NCI-H748 (cell line): ENCODE measurements at regions not wholly inside any gene's neighbourhood (a gene's known extent, or its start where the extent isn't known, plus 50 kb on each side); places are given as distances from the start of the nearest gene placed in this dataset.
A peak's percentile ranks its signal among the peaks of the same experiment; 100 is the strongest.

Experiments used
- DNase-seq: peaks from one replicate; lab custom pipeline; 2025; ENCODE audit not compliant: unreplicated experiment; lab: John Stamatoyannopoulos, UW

DNA sequence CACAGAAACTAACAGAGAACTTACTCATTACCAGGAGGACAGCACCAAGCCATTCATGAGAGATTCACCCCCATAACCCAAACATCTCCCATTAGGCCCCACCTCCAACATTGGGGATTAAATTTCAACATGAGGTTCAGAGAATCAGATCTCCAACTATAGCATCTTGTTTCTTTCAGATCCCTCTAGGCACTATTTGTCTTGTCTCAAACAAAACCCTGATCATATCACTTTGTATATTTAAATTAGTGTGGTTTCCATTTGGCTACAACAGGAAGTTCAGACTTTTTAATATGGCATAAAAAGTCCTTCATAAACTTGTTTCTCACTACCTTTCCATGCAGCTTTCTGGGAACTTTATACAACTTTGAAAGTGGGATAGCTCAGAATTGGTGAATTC is 699.0 kb upstream of the MIR17HG start:
- DNase-seq: no peak

DNA sequence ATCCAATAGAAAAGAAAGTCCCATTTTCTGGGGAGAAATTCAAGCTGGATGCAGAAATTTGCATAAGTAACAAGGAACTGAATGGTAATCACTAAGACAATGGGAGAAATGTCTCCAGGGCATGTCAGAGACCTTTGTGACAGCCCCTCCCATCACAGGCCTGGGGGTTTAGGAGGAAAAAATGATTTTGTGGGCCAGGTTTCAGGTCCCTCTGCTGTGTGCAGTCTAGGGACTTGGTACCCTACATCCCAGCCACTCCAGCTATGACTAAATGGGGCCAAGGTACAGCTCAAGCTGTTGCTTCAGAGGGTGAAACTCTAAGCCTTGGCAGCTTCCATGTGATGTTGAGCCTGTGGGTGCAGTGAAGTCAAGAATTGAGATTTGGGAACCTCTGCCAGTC is 695.5 kb upstream of the MIR17HG start:
- no peak for DNase-seq

DNA sequence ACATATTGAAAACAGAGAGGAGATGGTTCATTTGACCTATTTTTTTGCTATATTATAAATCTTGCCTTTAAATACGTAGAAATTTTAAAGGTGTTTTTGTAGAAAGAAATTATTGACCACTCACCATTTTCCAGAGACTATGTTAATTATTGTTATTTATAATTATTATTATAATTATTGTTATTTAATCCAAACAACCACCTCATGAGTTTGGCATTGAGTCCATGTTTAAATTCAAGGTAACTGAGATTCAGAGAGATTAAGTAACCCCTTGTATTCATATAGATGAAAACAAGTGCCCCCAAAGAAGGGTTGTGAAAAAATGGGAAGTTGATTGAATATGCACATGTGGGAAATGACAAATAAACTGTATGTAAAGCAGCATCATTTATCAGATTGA is 692.5 kb upstream of the MIR17HG start:
- no peak for DNase-seq

DNA sequence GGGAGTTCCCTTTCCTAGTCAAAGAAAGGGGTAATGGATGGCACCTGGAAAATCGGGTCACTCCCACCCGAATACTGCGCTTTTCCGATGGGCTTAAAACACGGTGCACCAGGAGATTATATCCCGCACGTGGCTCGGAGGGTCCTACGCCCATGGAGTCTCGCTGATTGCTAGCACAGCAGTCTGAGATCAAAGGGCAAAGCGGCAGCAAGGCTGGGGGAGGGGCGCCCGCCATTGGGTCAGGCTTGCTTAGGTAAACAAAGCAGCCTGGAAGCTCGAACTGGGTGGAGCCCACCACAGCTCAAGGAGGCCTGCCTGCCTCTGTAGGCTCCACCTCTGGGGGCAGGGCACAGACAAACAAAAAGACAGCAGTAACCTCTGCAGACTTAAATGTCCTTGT is 683.3 kb upstream of the MIR17HG start:
- peak; percentile 38 for DNase-seq

DNA sequence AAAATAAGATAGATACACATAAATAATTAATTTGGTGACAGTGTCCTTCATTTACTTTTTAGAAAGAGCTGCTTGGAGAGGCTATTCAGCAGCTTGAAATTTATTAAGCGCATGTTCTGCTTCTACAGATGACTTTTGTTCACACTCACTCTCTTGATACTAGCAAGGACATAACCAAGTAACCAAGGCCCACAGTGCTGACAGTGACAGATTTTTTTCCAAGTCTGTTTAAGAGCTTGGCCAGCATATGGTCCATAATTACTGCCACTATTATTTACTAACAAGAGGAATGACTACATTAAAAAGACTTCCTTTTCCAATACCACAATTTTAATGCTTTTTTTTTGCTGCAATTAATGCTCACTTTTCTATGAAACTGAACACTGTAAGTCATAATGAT is 673.7 kb upstream of the MIR17HG start:
- DNase-seq: no peak

DNA sequence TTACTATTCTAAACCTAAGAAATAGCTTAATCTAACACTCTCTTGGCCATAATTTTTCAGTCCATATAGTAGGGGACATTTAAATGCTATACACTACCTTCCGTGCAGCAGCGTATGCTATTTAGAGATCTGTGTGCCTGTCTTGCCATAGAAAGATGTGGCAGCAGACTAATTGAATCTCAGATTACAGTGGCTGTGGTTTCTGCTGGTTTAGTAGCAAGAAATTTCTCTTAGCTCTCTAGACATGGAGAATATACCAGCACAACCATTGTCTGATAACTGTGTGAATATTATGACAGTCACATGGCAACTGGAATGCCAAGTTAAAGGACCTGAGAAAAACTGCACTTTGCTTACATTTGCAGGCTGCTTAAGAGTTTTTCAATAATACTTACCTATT is 672.4 kb upstream of the MIR17HG start:
- peak; percentile 5 for DNase-seq

DNA sequence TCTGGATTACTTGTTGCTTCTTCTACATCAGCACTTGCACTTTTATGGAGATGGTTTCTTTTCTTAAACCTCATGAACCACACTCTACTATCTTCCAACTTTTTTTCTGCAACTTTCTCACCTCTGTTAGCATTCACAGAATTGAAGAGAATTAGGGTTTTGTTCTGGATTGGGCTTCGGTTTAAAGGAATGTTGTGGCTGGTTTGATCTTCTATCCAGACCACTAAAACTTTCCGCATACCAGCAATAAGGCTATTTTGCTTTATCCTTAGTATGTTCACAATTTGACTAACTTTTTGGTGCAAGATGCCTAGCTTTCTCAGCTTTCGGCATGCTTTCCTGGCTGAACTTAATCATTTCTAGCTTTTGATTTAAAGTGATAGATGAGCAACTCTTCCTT is 666.7 kb upstream of the MIR17HG start:
- no peak for DNase-seq

DNA sequence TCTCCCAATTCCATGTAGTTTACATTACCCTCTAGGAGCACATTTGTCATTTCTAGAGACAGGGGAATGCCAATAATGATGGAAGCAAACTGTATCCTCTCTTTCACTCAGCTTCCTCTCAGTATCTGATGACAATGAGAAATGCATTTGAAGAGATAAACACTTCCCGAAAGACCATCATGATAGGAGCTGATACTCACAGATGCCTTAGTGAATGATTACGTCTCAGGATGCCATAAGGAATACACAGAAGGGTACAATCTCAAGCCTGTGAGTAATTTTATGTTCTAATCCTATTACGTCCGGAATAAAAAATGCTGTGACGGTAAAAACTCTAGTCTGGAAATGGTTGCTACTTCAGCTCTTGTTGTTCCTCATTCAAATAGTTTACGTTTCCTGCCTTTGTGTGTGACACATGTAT is 663.8 kb upstream of the MIR17HG start:
- DNase-seq: no peak

DNA sequence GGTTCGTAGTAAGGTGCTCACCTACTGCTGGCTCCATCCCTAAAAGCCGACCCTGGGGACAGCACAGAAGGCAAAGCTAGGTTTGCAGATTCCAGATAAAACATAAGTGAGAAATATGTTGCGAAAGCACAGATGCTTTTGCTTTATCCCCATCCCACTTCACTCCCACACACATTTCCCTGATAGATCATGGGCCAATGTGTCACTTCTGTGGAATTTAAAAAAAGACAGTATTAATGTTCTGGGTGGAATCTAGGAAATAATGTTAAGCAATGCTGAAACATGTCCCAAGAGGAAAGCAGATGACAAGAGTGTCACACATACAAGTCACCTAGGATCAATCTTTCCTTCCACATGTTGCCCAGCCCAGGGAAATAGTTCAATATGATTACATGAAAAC is 661.0 kb upstream of the MIR17HG start:
- DNase-seq: no peak

DNA sequence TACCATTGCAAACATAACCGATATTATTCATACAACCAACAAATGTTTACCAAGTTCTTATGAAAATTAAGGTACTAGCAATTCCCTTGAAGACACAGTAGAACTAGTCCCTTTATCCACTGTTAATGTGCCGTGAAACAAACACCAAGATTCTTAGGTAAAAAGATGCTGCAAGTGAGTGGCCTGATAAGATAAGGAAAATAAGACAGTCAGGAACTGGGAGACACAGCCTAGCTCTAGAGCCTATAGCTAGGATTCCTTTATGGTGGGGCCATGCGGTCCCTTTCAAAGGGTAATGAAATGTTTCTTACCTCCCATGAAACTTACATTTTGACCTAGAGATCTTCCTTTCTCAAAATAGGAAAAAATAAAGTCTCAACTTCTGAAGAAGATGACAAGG is 658.4 kb upstream of the MIR17HG start:
- no peak for DNase-seq

DNA sequence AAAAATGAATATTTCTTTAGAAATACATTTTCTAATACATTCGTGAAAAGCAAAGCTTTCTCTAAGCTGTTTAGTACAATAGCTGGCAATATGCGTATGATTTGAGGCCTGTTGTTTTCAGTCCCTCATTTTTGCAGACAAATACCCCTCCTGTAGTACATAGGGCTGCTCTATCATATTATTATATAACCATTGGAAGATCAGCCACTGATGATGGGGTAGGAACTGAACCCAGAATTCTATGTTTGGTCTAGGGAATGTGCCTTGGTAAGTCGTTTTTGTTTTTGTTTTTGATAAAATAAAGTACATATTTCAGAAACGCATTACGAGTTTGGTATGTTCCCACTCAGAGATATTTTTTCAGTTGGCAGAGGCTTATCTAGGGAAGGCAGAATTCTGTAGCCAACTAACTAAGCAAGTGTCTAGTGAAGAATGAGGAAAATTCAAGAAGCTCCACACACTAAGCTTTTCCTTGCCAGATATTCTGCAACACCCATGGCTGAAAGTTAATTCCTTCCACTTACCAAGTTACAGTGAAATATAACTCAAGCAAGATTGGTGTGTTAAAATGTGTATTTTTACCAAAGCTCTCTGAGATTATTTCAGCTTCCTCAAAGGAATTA is 656.9 kb upstream of the MIR17HG start:
- no peak for DNase-seq

DNA sequence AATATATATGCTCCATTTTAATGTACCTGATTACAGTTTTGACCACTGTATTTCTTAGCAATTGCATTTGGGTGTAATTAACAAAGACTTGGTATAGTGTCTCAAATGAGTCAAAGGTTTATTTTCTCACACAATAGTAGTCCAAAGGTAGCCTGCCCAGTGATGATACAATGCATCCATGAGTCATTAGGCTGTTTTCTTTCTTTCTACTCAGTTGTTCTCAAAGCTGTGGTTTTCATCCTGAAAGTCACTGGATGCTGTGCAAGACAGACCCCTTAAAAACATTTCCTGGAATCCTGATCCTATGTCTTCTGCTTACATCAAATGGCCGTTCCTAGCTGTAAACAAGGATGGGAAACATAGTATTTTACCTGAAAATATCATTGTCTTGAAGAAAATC is 651.2 kb upstream of the MIR17HG start:
- no peak for DNase-seq

DNA sequence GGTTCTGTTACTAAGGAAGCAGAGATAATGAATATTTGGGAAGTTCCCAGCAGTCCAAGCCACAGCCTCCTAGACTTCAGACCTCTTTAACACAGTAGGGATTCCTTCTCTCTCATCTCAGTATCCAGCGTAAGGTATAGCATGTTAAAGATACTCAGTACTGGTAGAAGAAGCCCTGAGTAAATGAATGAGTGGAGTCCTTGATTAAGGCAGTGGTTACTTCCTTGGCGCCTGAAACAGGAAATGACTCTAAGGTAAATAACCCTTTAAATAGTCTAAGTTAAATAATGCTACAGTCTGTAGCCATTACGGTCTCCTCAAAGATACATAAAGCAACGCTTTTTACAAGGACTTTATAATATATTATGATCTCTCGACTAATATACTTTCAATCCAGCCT is 650.8 kb upstream of the MIR17HG start:
- DNase-seq: no peak

DNA sequence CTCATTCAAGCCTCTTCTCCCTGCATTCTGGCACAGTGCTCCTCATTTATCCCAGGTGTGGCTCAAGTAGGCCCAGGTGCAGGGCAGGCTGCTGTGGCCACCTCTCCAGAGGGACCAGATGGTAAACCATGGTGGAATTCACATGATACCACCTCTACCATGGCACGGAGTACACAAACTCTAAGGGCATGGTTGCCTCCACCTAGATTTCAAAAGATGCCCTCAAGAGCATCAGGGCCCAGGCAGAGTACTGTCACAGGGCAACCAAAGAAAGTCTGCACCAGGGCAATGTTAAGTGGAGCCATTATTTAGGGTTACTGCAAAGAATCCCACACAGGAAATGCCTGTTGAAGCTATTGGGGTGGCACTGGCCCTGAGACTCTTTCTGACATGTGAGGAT is 647.1 kb upstream of the MIR17HG start:
- DNase-seq: no peak

DNA sequence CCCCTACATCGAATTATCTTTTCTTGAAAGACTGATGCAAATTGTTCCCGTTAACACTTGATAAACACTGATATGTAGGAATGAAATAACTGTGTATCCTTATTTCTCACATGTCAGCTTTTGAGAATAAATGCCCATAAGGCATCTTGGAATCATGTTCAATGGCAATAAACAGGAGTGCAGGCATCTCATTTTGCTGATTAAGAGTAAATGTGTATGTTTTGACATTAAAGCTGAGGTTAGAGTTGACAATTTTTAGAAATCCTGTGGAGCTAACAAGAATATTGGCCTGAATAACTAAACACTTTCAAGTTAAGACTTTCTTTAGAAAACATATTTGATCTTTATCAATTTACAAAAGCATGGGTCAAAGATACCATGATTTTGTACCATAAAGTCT is 646.2 kb upstream of the MIR17HG start:
- no peak for DNase-seq

DNA sequence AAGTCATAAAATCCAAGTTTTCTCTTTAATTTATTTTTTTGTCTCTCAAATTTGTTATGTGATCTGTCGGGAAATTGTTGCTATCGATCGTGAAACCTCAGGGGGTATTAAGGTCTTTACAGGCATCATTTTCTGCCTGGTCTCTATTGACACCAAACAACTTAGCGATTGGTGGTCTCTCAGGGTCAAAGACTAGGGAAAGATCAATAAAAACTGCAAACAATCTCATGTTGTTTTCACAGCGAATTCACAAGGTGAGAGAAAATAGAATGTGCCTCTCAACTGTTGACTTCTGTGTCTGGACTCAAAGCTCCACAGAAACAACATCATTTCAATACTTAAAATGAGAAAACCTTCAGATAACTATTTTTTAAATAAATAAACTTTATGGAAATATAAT is 645.4 kb upstream of the MIR17HG start:
- peak; percentile 4 for DNase-seq

DNA sequence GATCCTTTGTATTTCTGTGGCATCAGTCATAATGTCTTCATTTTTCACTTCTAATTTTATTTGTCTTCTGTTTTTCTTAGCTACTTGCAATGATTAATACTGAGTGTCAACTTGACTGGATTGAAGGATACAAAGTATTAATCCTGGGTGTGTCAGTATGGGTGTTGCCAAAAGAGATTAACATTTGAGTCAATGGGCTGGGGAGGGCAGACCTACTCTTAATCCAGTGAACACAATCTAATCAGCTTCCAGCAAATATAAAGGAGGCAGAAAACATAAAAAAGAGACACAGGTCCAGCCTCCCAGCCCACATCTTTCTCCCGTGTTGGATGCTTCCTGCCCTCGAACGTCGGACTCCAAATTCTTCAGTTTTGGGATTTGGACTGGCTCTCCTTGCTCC is 640.9 kb upstream of the MIR17HG start:
- no peak for DNase-seq

DNA sequence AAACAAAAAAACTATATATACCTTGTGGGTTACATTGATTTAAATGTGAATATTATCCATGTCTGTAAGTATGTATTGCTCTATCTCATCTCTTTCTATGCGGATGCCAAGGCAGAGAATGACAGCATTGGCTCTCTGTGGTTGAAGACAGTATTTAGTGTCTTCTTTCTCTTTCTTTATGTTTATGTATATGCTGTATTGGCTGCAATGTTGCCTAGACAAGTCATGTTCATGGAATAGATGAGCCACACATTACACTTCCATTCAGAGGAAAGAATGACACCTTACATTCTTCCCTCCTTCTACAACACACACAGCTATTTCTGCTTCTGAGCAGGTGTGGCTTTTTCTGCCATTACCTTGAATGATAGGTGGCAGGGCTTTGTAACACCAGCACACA is 639.4 kb upstream of the MIR17HG start:
- no peak for DNase-seq

DNA sequence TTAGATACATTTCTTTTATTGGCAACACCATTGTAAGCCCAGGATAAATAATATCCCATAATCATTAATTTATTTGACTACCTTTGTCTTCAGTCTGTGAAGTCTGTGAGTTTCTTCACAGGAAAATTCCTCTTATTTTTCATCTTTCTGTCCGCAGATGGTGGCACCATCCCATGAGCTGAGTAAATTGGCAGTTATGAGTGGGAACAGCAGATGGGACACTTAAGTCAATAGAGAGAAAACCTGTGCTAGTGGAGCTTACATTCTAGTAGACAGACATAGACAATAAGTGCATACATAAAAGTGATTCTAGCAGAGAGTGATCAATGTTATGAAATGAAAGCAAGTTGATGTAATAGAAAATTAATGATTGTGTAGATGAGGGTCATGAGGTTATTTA is 638.2 kb upstream of the MIR17HG start:
- DNase-seq: peak; percentile 7

DNA sequence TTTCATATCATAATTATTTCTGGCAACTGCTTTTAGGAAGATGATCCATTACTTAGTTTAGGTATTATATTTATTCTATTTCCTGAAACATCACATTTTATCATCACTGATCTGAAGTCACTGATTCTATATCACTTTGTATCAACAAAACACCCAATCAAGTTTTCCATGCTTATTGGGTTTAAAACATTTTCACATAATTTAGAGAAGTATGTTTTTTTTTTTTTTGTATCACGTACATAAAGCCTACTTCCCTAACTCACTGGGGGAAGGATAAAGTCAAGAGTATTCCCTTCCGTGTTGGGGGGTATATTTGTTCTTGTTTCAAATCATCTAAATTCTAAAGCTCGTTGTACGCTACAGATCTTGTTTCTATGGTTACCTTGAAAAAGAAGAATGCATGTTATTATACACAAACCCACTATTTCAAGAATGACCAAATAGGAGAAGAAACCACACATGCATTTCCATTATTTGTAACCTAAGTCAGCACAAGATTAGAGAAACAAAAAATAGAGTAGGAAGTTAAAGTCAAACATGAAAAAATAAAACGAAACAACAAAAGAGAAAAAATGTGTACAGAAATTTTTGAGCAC is 637.2 kb upstream of the MIR17HG start:
- DNase-seq: peak; percentile 38

DNA sequence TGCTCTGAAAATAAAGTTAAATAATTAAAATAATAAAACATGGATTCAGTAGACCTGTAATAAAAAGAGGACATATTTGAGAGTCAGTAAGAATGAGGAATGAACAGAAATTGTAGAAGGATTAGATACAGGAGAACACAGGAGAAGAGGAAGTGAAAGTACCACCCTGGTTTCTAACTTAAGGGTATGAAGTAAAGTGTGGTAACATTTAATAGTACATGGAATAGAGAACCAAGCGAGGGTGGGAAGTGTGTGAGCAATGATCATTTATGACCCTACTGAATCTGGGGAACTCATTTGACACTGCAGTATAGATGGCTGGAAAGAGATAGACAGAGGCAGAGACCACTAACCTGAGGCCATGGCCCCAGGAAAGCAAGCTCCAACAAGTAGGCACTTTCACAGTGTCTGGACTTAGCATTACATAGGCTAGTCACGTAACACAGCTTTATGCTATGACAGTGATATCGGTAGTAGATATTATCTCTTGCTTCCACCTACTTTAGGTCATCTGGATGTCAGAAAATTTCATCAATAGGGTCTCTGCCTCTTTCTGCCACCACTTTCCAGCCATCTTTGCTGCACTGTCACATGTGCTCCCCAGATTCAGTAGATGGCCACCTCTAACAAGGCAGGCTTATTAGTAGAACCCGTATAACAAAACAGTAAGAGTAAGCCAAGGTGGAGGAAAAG is 633.9 kb upstream of the MIR17HG start:
- no peak for DNase-seq

DNA sequence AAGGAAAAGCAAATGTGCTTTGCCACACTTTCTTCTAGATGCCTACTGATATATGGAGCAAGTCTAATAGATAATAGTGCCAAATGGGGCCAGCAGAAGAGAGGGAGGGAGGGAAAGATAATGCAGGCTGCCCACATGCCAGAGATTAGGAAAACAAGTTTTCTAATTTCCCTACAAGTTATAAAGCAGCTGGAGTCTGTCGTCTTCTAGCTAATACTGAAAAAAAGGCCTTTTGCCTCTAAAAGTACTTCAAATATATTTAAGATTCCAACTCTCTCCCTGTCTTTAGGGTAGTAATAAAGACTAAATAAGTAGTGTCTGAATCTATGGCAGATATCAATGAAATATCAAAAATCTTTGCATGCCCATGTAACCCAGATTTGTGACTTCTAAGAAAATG is 632.0 kb upstream of the MIR17HG start:
- DNase-seq: no peak

DNA sequence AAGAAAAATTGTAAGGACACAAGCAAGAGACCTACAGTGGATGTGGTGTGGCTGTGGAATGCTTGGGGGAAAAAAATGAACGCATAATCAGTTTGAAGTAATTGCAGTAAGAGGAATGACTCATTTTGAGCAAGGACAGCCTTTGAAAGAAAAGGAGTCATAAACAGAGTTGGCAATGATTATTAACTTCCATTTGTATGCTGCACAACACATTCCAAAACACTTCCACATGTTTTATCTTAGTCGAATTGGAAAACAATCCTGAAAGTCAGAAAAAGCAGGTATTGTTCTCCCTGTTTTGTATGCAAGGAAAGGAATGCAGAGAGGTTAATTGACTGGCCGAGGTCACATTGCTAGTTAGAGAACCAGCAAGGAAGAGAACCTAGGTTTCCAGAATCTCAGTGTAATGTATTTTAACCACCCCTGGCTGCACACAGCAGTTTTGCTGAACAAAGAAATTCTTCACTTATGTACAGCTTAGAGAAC is 630.0 kb upstream of the MIR17HG start:
- DNase-seq: no peak
